H1 (cell line): ENCODE measurements at regions not wholly inside any gene's neighbourhood (a gene's known extent, or its start where the extent isn't known, plus 50 kb on each side); places are given as distances from the start of the nearest gene placed in this dataset.

Source experiments
- CTCF ChIA-PET: fragments of 300-600 bp; sonication (Branson Sonifier 250); formaldehyde crosslinking; loops from one replicate; lab custom pipeline; 2021; ENCODE audit not compliant: partially characterized antibody; lab: Charles Lee
- POLR2A ChIA-PET: fragments of 300-600 bp; sonication (Branson Sonifier 250); formaldehyde crosslinking; loops from one replicate; lab custom pipeline; 2021; ENCODE audit warnings: inconsistent platforms; ENCODE audit not compliant: partially characterized antibody; lab: Charles Lee
- DNase-seq, 2 experiments: peaks; one replicate each; pipeline versions ENCODE4 v3.0.0 to v3.0.0-alpha.2; 2010 to 2022; ENCODE audit warnings: low spot score in 2 of 2, low read depth in 1 of 2, mixed read lengths in 1 of 2
- FAIRE-seq: peaks from 2 replicates; lab custom pipeline; 2011; peaks lifted over from hg19 to GRCh38; lab: Jason Lieb, UNC
- H2AFZ ChIP-seq: 2 replicates; pipeline ENCODE4 v1.8.1; 2012; ENCODE audit warnings: low read length, inconsistent platforms
- H2AK5ac ChIP-seq: 2 replicates; pipeline ENCODE4 v1.6.1; 2013; ENCODE audit warnings: low read depth, low read length
- H2BK120ac ChIP-seq: replicated peaks from 2 replicates; pipeline ENCODE3; 2013; ENCODE audit warnings: low read depth, low read length, inconsistent platforms
- H2BK12ac ChIP-seq: 2 replicates; pipeline ENCODE4 v1.6.1; 2013; ENCODE audit warnings: low read depth, low read length
- H2BK15ac ChIP-seq: 2 replicates; pipeline ENCODE4 v1.6.1; 2013; ENCODE audit warnings: low read length
- H2BK20ac ChIP-seq: 2 replicates; pipeline ENCODE4 v1.6.1; 2013; ENCODE audit warnings: low read length
- H2BK5ac ChIP-seq: 2 replicates; pipeline ENCODE4 v1.6.1; 2013; ENCODE audit warnings: low read depth, low read length
- H3K14ac ChIP-seq: 2 replicates; pipeline ENCODE4 v1.6.1; 2013; ENCODE audit warnings: inconsistent platforms; ENCODE audit not compliant: insufficient read length
- H3K18ac ChIP-seq: 2 replicates; pipeline ENCODE4 v1.6.1; 2013; ENCODE audit warnings: low read length; ENCODE audit errors: extremely low read depth
- H3K23ac ChIP-seq: 2 replicates; pipeline ENCODE4 v1.6.1; 2013; ENCODE audit warnings: inconsistent platforms; ENCODE audit not compliant: insufficient read length
- H3K23me2 ChIP-seq: 2 replicates; pipeline ENCODE4 v1.6.1; 2013; ENCODE audit warnings: low read depth, low read length
- H3K27ac ChIP-seq: 2 replicates; pipeline ENCODE4 v1.6.1; 2011; ENCODE audit warnings: low read depth, low read length, inconsistent platforms
- H3K27me3 ChIP-seq, 4 experiments: replicated peaks in 1 of 4; 1 replicate in 1 of 4; 2 replicates in 3 of 4; pipeline versions ENCODE4 v1.6.1 to v1.8.1; 2011 to 2013; ENCODE audit warnings: low read length in 3 of 4, mild to moderate bottlenecking in 3 of 4, inconsistent platforms in 2 of 4, mixed read lengths in 2 of 4, moderate library complexity in 1 of 4; ENCODE audit not compliant: control insufficient read depth in 3 of 4, insufficient read depth in 3 of 4; ENCODE audit errors: extremely low read depth in 1 of 4
- H3K36me3 ChIP-seq, 4 experiments: 2 replicates each; pipeline versions ENCODE4 v1.6.1 to v1.8.1; 2011 to 2013; ENCODE audit warnings: mild to moderate bottlenecking in 4 of 4, low read length in 3 of 4, moderate library complexity in 2 of 4, control low read depth in 1 of 4, inconsistent platforms in 1 of 4; ENCODE audit not compliant: insufficient read depth in 4 of 4, control insufficient read depth in 2 of 4
- H3K4ac ChIP-seq: replicated peaks from 2 replicates; pipeline ENCODE3; 2013; ENCODE audit warnings: low read length, low read depth, mixed read lengths, inconsistent platforms; ENCODE audit not compliant: insufficient read length
- H3K4me1 ChIP-seq, 4 experiments: replicated peaks in 1 of 4; 1 replicate in 1 of 4; 2 replicates in 3 of 4; pipeline versions ENCODE4 v1.6.1 to v1.8.1; 2011 to 2013; ENCODE audit warnings: low read length in 3 of 4, inconsistent platforms in 2 of 4, mixed read lengths in 1 of 4; ENCODE audit not compliant: insufficient read depth in 4 of 4, control insufficient read depth in 3 of 4
- H3K4me2 ChIP-seq, 2 experiments: 2 replicates each; pipeline versions ENCODE4 v1.6.1 to v1.8.1; 2011 to 2013; ENCODE audit warnings: low read depth in 2 of 2, low read length in 2 of 2, control low read depth in 1 of 2, inconsistent platforms in 1 of 2, mild to moderate bottlenecking in 1 of 2; ENCODE audit not compliant: insufficient read depth in 1 of 2
- H3K4me3 ChIP-seq, 4 experiments: fragments of 200-600, 300-600 bp in 1 of 4; sonication (generic), shearing (Covaris generic), sonication (Bioruptor Twin) in 1 of 4; 2 replicates each; pipeline versions ENCODE4 v1.5.1 to v1.8.1; 2011 to 2016; ENCODE audit warnings: low read length in 4 of 4, low read depth in 3 of 4, control low read depth in 2 of 4, inconsistent platforms in 2 of 4, mild to moderate bottlenecking in 2 of 4, mixed read lengths in 1 of 4, moderate library complexity in 1 of 4; ENCODE audit not compliant: insufficient read depth in 2 of 4; ENCODE audit errors: extremely low read depth in 1 of 4
- H3K56ac ChIP-seq: replicated peaks from 2 replicates; pipeline ENCODE3; 2013; ENCODE audit warnings: low read depth, mild to moderate bottlenecking, mixed read lengths, low read length, inconsistent platforms; ENCODE audit not compliant: insufficient read length
- H3K79me1 ChIP-seq: 2 replicates; pipeline ENCODE4 v1.6.1; 2013; ENCODE audit warnings: low read depth, low read length, control low read depth
- H3K79me2 ChIP-seq, 2 experiments: 2 replicates each; pipeline versions ENCODE4 v1.6.1 to v1.8.1; 2012 to 2013; ENCODE audit warnings: low read length in 2 of 2, mild to moderate bottlenecking in 2 of 2, inconsistent platforms in 1 of 2; ENCODE audit not compliant: insufficient read depth in 2 of 2, control insufficient read depth in 1 of 2
- H3K9ac ChIP-seq, 4 experiments: replicated peaks in 1 of 4; 1 replicate in 1 of 4; 2 replicates in 3 of 4; pipeline versions ENCODE4 v1.6.1 to v1.8.1; 2011 to 2013; ENCODE audit warnings: low read depth in 3 of 4, low read length in 3 of 4, control low read depth in 2 of 4, mild to moderate bottlenecking in 2 of 4, moderate library complexity in 2 of 4, inconsistent platforms in 1 of 4; ENCODE audit errors: extremely low read depth in 1 of 4
- H3K9me3 ChIP-seq, 2 experiments: 2 replicates each; pipeline versions ENCODE4 v1.6.1 to v1.8.1; 2012 to 2013; ENCODE audit warnings: mild to moderate bottlenecking in 2 of 2, moderate library complexity in 2 of 2, control low read depth in 1 of 2, inconsistent platforms in 1 of 2, low read depth in 1 of 2, low read length in 1 of 2, mixed read lengths in 1 of 2; ENCODE audit not compliant: insufficient read depth in 2 of 2
- H4K20me1 ChIP-seq, 2 experiments: replicated peaks in 1 of 2; 2 replicates each; pipeline versions ENCODE3 to v1.8.1; 2011 to 2013; ENCODE audit warnings: inconsistent platforms in 2 of 2, low read length in 2 of 2, mild to moderate bottlenecking in 1 of 2; ENCODE audit not compliant: insufficient read depth in 2 of 2, control insufficient read depth in 1 of 2
- H4K5ac ChIP-seq: 2 replicates; pipeline ENCODE4 v1.6.1; 2013; ENCODE audit warnings: low read length, low read depth, mixed read lengths, inconsistent platforms; ENCODE audit not compliant: insufficient read length
- H4K8ac ChIP-seq: 2 replicates; pipeline ENCODE4 v1.8.0; 2013; ENCODE audit warnings: mild to moderate bottlenecking, moderate library complexity, low read length, inconsistent platforms; ENCODE audit not compliant: insufficient read depth; ENCODE audit errors: extremely low read depth
- H4K91ac ChIP-seq: replicated peaks from 2 replicates; pipeline ENCODE3; 2013; ENCODE audit warnings: low read length, mixed read lengths, inconsistent platforms; ENCODE audit not compliant: insufficient read length
- CEBPB ChIP-seq: IDR thresholded peaks from 2 replicates; pipeline ENCODE4 v1.6.1; 2012; ENCODE audit warnings: low read depth, low read length
- JUND ChIP-seq: IDR thresholded peaks from 2 replicates; pipeline ENCODE4 v1.6.1; 2011; ENCODE audit warnings: mild to moderate bottlenecking, improper control_type of control experiment, low read length
- SP4 ChIP-seq: IDR thresholded peaks from 2 replicates; pipeline ENCODE4 v1.6.1; 2012; ENCODE audit warnings: low read length, inconsistent platforms
- SRF ChIP-seq: IDR thresholded peaks from 2 replicates; pipeline ENCODE4 v1.6.1; 2011; ENCODE audit warnings: mild to moderate bottlenecking, low read depth, low read length, moderate library complexity
- WGBS, 2 experiments: shearing (Covaris generic) in 1 of 2; methylation state at CpG; one replicate each; pipeline versions ENCODE4 v1.1.6 to v1.1.7; 2013 to 2015; ENCODE audit warnings: low lambda C conversion rate in 2 of 2, mixed read lengths in 2 of 2, inconsistent platforms in 1 of 2, low coverage in 1 of 2, missing lambda C conversion rate in 1 of 2; ENCODE audit not compliant: insufficient replicate concordance in 2 of 2, insufficient coverage in 1 of 2, insufficient read length in 1 of 2; ENCODE audit errors: extremely low coverage in 1 of 2, missing lambda C conversion rate in 1 of 2; 5-methylcytosine and 5-hydroxymethylcytosine counted together

- Histone ChIP-seq H3K4me3 (no peak overlapping the region), H4K91ac (no peak overlapping the region), H3K79me1 (no peaks in the 10 kb centered on the region), H3K36me3 (no peaks in the 10 kb centered on the region), H2BK120ac (no peak overlapping the region), H3K9me3 (no peaks in the 10 kb centered on the region), H3K9ac (no peak overlapping the region), H3K27me3 (no peaks in the 10 kb centered on the region), H2AK5ac (no peak overlapping the region), H4K20me1 (no peaks in the 10 kb centered on the region), H2BK5ac (no peak overlapping the region), H3K23ac (no peak overlapping the region), H3K56ac (no peak overlapping the region), H3K4ac (no peak overlapping the region), H3K14ac (no peak overlapping the region), H3K79me2 (no peaks in the 10 kb centered on the region), H3K4me2 (no peak overlapping the region), H4K5ac (no peak overlapping the region), H2AFZ (no peak overlapping the region), H2BK15ac (no peak overlapping the region), H2BK12ac (no peak overlapping the region), H4K8ac (no peak overlapping the region), H3K23me2 (no peaks in the 10 kb centered on the region), H3K18ac (no peak overlapping the region), H2BK20ac (no peak overlapping the region), H3K27ac (no peak overlapping the region), H3K4me1 (no peaks in the 10 kb centered on the region)
- TF ChIP-seq CEBPB (no peak), SP4 (no peak), JUND (no peak), SRF (no peak)
- CTCF ChIA-PET: interaction anchor here (0.6 kb wide), 1 partner anchor 1545 kb away, joined by 3 read pairs; no protein-coding TSS in a partner anchor
- POLR2A ChIA-PET: no interaction called here
- WGBS, 2 experiments: 100% methylated on average over 1 of the region's 1 CpG; no CpG with 5 or more reads in 1 of the 2 experiments
- DNase-seq (no peak), FAIRE-seq (no peak)
Observed at GRCh38 chr5:118711727-118712126, 276.6 kb downstream of the DTWD2 start.
